ENCODE measurements at regions not wholly inside any gene's neighbourhood (a gene's known extent, or its start where the extent isn't known, plus 50 kb on each side); places are given as distances from the start of the nearest gene placed in this dataset.

DNA sequence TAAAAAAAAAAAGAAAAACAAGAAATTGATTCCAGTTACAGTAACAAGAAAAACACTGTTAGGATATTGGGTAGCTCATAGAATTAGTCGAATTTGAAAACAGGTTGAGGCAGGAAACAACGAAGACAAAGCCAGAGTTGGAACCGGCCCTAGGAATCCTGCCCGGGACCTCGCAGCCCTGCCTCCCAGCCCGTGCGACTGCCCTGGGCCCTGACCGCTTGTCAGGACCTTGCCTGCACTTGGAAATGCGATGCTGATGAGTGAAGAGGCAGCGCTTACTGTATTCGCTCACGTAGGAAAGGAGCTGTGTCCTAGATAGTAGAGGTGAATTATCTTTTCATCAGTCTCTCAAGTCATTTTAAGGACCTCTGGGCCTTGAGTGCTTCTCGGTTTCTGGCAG is 611.7 kb upstream of the FAT1 start:
- peaks cover 0 to 10% (median 2%) of the 10 kb centered on the region in 7 donors for H3K9me3 Mint-ChIP-seq
- no peak overlapping the region for H3K27ac Mint-ChIP-seq
- no peak overlapping the region for H2AFZ ChIP-seq (ENCODE audit: insufficient read depth, low read depth, low read length, poor library complexity, severe bottlenecking)
- no peaks in the 10 kb centered on the region for H3K79me2 ChIP-seq (ENCODE audit: insufficient read depth, low read length)
- no peaks in the 10 kb centered on the region for H3K36me3 Mint-ChIP-seq
- no peaks in the 10 kb centered on the region for H3K27me3 ChIP-seq (ENCODE audit: control insufficient read depth in 2 of 2, insufficient read depth in 2 of 2, low read length in 2 of 2)
- H3K4me1 Mint-ChIP-seq = no peaks in the 10 kb centered on the region
- H3K4me3 ChIP-seq (replicated peaks in 1 of 3; ENCODE audit: low read depth in 2 of 3, low read length in 3 of 3) = no peak overlapping the region
- no peaks in the 10 kb centered on the region for H4K20me1 ChIP-seq (ENCODE audit: insufficient read depth, low read length)
- intact Hi-C loops (cut with micrococcal nuclease) = no loop called here
- peaks cover 20 to 24% of the 10 kb centered on the region in 2 donors for H3K9me3 ChIP-seq (replicated peaks in 1 of 2; ENCODE audit: control insufficient read depth in 1 of 2, insufficient read depth in 1 of 2, low read length in 2 of 2)
- no peak for DNase-seq
- H3K4me2 ChIP-seq (replicated peaks; ENCODE audit: extremely low read depth, low read length, poor library complexity, severe bottlenecking) = no peak overlapping the region
- no peaks in the 10 kb centered on the region for H3K36me3 ChIP-seq (replicated peaks in 1 of 2; ENCODE audit: control insufficient read depth in 1 of 2, insufficient read depth in 2 of 2, low read length in 2 of 2)
- 89% methylated on average over 10 of the region's 13 CpGs for WGBS (ENCODE audit: insufficient coverage)
- no peak overlapping the region for H3K27ac ChIP-seq (ENCODE audit: low read depth in 1 of 2, low read length in 2 of 2)
- no peaks in the 10 kb centered on the region for H3K4me1 ChIP-seq (ENCODE audit: control insufficient read depth in 1 of 2, insufficient read depth in 2 of 2, low read length in 2 of 2)
- TF ChIP-seq, protein P1, sequence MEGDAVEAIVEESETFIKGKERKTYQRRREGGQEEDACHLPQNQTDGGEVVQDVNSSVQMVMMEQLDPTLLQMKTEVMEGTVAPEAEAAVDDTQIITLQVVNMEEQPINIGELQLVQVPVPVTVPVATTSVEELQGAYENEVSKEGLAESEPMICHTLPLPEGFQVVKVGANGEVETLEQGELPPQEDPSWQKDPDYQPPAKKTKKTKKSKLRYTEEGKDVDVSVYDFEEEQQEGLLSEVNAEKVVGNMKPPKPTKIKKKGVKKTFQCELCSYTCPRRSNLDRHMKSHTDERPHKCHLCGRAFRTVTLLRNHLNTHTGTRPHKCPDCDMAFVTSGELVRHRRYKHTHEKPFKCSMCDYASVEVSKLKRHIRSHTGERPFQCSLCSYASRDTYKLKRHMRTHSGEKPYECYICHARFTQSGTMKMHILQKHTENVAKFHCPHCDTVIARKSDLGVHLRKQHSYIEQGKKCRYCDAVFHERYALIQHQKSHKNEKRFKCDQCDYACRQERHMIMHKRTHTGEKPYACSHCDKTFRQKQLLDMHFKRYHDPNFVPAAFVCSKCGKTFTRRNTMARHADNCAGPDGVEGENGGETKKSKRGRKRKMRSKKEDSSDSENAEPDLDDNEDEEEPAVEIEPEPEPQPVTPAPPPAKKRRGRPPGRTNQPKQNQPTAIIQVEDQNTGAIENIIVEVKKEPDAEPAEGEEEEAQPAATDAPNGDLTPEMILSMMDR (IDR thresholded peaks at IDR 0.05) = no peak
- no peaks in the 10 kb centered on the region for H3K27me3 Mint-ChIP-seq (ENCODE audit: low read depth in 3 of 3)
- H3K4me3 Mint-ChIP-seq = no peak overlapping the region
- H3K9ac ChIP-seq (ENCODE audit: insufficient read depth, low read length, poor library complexity, severe bottlenecking) = no peak overlapping the region

DNA sequence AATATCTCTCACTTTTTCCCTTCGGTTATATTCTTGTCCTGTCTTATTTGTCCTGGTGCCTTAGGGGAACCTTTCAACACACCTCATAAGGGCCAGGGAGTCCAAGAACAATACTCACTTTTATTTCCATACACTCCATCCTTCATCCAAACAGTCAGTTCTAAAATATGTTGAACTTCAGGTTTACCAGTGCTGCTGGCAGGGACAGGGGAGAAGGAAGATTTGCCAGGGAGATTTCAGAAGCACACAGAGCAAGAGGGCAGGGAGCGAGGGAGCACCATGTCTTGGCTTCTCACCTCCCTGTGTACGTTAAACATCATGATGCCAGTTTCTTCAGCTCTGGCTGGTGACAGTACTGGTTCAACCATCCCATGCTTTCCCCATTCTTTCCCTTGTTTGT is 631.1 kb upstream of the FAT1 start:
- H3K36me3 Mint-ChIP-seq = no peaks in the 10 kb centered on the region
- no peaks in the 10 kb centered on the region for H4K20me1 ChIP-seq (ENCODE audit: insufficient read depth, low read length)
- H3K4me3 ChIP-seq (replicated peaks in 1 of 3; ENCODE audit: low read depth in 2 of 3, low read length in 3 of 3) = no peak overlapping the region
- no peaks in the 10 kb centered on the region for H3K27me3 Mint-ChIP-seq (ENCODE audit: low read depth in 3 of 3)
- no peak overlapping the region for H3K4me3 Mint-ChIP-seq
- WGBS (ENCODE audit: insufficient coverage) = 100% methylated on average over 1 of the region's 3 CpGs
- no peaks in the 10 kb centered on the region for H3K36me3 ChIP-seq (replicated peaks in 1 of 2; ENCODE audit: control insufficient read depth in 1 of 2, insufficient read depth in 2 of 2, low read length in 2 of 2)
- H2AFZ ChIP-seq (ENCODE audit: insufficient read depth, low read depth, low read length, poor library complexity, severe bottlenecking) = no peak overlapping the region
- DNase-seq = no peak
- peaks cover 0 to 3% of the 10 kb centered on the region in 2 donors for H3K9me3 ChIP-seq (replicated peaks in 1 of 2; ENCODE audit: control insufficient read depth in 1 of 2, insufficient read depth in 1 of 2, low read length in 2 of 2)
- no peak overlapping the region for H3K27ac Mint-ChIP-seq
- no peaks in the 10 kb centered on the region for H3K4me1 Mint-ChIP-seq
- H3K27ac ChIP-seq (ENCODE audit: low read depth in 1 of 2, low read length in 2 of 2) = no peak overlapping the region
- H3K4me2 ChIP-seq (replicated peaks; ENCODE audit: extremely low read depth, low read length, poor library complexity, severe bottlenecking) = no peak overlapping the region
- peaks cover 0 to 6% (median 1%) of the 10 kb centered on the region in 7 donors for H3K9me3 Mint-ChIP-seq
- no peaks in the 10 kb centered on the region for H3K79me2 ChIP-seq (ENCODE audit: insufficient read depth, low read length)
- no peaks in the 10 kb centered on the region for H3K27me3 ChIP-seq (ENCODE audit: control insufficient read depth in 2 of 2, insufficient read depth in 2 of 2, low read length in 2 of 2)
- H3K4me1 ChIP-seq (ENCODE audit: control insufficient read depth in 1 of 2, insufficient read depth in 2 of 2, low read length in 2 of 2) = no peaks in the 10 kb centered on the region
- intact Hi-C loops (cut with micrococcal nuclease) = no loop called here
- H3K9ac ChIP-seq (ENCODE audit: insufficient read depth, low read length, poor library complexity, severe bottlenecking) = no peak overlapping the region
- TF ChIP-seq, protein P1 (IDR thresholded peaks at IDR 0.05) = no peak
